Fibroblast of peridontal ligament (primary cell): ENCODE measurements at regions not wholly inside any gene's neighbourhood (a gene's known extent, or its start where the extent isn't known, plus 50 kb on each side); places are given as distances from the start of the nearest gene placed in this dataset.

Experiments used
- DNase-seq: peaks from one replicate; pipeline ENCODE4 v3.0.0-alpha.2; 2010; ENCODE audit errors: extremely low read depth

DNA sequence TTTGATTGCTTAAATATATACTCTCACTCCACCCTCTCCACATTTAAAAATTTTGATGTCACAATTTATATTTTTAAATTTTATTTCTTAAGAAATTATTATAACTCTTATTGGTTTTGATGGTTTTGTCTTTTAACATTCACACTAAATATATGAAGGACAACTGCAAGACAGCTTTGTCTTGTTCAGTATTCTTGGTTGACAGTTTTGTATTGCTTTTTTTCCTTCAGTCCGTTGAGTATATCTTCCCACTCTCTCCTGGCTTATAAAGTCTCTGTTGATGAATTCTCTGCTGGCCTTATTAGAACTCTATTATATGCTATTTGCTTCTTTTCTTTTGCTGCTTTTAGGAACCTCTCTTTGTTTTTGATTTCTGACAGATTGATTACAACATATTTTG lies 392.2 kb downstream of the C6orf118 start:
- DNase-seq: no peak

GRCh38 chr6:164916087-164916486 lies 393.3 kb downstream of the C6orf118 start:
- DNase-seq: no peak

GRCh38 chr6:164911873-164912580 lies 397.4 kb downstream of the C6orf118 start:
- no peak for DNase-seq

GRCh38 chr6:164911151-164911550 lies 398.3 kb downstream of the C6orf118 start:
- no peak for DNase-seq

GRCh38 chr6:164906766-164907165 lies 402.6 kb downstream of the C6orf118 start:
- DNase-seq: no peak

GRCh38 chr6:164905311-164905710 lies 404.1 kb downstream of the C6orf118 start:
- DNase-seq: no peak

- no peak for DNase-seq
Measured at GRCh38 chr6:164898412-164898811, 411.0 kb downstream of the C6orf118 start.

- DNase-seq: no peak
Measured at GRCh38 chr6:164897523-164898235, 411.7 kb downstream of the C6orf118 start.

DNA sequence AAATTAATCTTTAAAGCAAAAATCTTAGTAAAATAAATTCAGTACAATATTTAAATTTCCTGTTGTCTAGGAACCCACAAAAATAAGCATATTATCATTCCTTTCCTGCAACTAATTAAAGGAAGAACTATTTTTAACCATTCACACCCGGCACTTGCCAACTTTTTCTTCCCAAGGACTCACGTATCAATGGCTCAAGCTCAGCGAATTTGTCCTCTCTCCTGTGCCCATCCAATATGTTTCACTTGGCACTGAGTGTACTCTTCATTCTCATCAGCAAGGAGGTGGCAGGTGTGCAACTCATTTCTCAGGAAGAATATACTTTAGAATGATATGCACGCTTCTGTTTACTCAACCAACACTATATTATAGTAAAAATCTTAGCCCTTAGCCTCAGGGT lies 419.4 kb downstream of the C6orf118 start:
- DNase-seq: no peak

- DNase-seq: no peak
Measured at GRCh38 chr6:164887660-164888059, 421.7 kb downstream of the C6orf118 start.

DNA sequence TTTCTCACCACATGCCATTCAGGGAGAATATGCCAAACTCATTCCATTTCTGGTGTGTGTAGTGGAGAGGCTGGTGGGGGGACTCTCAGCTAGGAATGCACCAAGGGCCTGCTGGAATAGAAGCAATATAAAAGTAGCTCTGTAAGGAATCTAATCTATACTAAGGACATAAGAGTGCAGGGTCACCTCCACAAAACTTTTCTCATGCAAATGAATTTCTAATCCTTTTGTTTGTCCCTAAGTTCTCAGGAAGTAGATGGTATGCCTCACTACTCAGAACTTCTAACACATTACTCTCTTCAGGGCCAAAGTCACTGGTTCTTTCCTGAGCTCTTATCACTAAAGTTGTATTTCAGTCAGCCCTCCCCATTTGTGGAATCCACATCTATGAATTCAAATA lies 427.2 kb downstream of the C6orf118 start:
- DNase-seq: no peak

DNA sequence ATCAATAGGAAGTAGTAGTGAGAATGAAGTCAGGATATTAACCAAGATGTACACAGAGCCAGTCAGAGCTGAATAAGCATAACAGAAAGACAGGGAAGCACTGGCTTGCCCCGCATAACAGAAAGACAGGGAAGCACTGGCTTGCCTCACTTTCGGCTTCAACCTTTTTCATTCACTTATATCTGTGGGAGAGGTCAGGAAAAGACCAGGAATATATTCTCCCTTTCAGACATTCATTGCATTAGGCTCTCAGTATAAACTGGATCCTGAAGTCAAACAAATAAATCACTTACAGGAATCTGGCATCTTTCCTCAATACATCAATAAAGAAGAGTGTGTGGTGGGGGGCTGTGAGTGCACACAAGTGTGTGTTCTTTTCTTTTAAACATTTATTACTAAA lies 437.6 kb downstream of the C6orf118 start:
- no peak for DNase-seq

DNA sequence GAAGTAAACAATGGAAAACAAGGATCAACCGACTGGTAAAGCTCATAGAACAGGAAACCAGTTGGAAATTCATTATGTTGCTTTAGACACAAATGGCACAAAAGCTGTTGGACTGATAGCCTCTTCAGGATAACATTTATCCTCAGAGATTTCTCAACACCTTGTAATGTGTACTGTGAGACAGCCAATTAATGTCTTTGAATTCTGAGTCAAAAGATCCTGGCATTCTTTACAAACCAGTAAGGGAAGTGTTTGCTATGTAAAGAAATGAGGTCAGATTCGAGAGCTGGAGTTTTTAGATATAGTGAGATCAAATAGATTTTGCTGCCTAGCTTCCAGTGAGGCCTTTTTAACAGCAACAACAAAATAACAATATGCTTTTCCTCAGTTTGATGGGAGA lies 439.2 kb downstream of the C6orf118 start:
- DNase-seq: no peak

DNA sequence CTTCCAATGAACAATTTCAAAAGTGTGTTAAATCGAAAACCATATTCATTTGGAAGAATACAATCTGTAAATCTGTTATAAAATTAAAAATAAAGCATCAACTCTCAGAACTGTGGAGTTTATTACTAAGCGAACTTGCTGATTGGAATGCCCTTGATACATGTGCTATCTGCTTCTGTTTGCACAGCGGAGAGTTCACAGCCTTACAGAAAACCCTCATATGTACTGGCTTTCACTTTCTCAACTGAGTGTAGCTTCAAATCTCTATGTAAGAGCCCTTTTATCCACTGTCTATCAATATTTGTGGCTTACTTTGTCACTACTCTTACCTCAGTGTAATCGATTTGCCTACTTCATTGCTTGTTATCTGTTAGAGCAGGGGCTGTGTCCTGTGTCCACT lies 447.4 kb downstream of the C6orf118 start:
- DNase-seq: no peak

GRCh38 chr6:164859816-164860215 lies 449.6 kb downstream of the C6orf118 start:
- DNase-seq: no peak

DNA sequence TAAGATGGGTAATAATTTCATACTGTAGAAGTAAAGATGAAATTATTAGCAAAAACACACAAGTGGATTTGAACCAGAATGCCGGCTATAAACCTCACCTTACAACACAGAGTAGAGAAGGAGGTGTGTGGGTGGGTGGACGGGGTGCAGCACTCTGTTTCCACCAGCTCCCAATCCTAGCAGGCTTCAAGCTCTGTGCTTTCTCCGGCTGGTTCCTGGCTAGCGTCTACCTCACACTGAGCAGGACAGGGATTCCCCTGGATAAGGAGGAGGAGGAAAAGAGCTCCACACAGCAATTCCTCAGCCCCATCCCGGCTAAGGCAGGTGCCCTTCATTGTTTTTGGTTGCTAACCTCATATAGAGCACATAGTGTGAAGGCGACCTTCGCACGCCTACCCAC lies 453.3 kb downstream of the C6orf118 start:
- DNase-seq: no peak

DNA sequence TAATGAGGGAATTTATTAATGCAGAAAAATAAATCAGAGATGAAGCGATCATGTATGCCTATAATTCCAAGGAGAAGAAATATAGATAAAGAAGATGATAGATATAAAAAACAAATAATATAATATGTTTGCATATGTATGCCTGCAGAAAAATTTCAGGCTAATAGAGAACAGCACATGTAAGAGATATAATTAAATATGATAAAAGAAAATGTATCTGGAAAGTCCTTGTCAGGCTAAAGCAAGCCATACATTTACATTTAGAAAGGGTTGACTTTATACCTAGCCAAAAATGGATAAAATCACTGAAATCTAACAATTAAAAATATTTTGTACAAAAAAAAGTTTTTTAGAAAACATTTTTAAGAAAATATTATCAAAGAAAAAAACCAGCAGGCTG lies 454.1 kb downstream of the C6orf118 start:
- no peak for DNase-seq

DNA sequence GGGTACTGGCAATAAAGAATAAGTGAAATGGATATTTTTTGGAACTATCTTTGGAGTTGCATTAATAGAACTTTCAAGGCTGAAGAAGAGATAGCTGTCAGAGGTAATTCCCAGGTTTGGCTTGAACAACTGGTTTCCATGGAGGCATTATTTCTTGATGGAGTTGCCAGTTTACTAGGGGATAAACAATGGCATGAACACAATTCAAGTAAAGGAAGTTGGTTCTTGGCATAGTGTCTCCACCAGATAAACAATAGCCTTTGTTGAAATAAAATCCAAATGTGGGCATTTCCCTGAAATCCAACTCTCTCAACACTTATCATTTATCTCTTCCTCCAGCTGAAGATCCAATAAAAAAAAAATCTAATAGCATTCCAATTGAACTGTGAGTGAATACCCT lies 454.9 kb downstream of the C6orf118 start:
- no peak for DNase-seq

GRCh38 chr6:164845773-164846172 lies 463.6 kb downstream of the C6orf118 start:
- no peak for DNase-seq

GRCh38 chr6:164842085-164842484 lies 467.3 kb downstream of the C6orf118 start:
- no peak for DNase-seq

GRCh38 chr6:164838068-164838615 lies 471.3 kb downstream of the C6orf118 start:
- DNase-seq: no peak

DNA sequence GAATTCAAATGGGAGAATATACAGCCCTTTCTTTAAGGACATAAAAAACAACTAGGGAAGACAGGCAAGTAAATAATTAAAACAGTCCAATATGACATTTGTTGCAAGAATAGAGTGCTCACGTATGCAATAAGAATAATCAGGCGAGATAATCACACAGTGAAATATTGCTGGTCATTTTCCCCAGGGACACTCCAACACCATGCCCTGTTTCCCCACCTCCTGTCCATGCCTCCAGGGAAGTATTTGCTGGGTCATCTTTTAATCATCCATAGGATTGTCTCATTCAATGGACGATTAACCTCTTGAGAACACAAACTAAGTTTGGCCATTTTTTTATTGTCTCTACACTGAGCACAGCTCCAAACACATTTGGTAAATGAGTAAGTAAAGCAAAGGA lies 472.9 kb downstream of the C6orf118 start:
- no peak for DNase-seq

DNA sequence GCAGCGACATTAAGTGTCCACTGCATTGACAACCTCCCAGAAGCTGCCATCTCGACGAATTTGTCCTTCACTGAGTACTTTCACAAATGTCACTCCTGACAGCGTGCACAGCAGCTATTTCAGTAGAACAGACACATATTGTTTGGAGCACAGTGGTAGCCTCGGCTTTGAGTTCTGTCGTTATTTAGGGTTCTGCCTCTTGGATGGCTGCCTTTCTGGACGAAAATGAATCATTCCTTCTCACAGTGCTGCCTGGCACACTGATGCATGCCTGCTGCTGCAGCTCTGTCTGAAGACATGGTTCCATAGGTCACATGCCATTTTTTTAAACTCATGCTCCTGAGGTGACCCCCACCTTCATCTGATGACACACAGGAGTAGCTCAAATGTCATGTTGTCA lies 477.0 kb downstream of the C6orf118 start:
- DNase-seq: no peak
